Transverse colon (tissue), 4 donors: ENCODE measurements at regions not wholly inside any gene's neighbourhood (a gene's known extent, or its start where the extent isn't known, plus 50 kb on each side); places are given as distances from the start of the nearest gene placed in this dataset.

Experiments used
- DNase-seq: peaks from one replicate; pipeline ENCODE4 v3.0.0-alpha.2; 2019
- H3K27ac ChIP-seq, 4 donors: fragments of 200-600 bp; sonication (generic); 2 replicates each; pipeline ENCODE4 v1.5.1; 2016 to 2018; ENCODE audit warnings: inconsistent platforms in 4 of 4
- H3K27me3 ChIP-seq: fragments of 200-600 bp; sonication (generic); 2 replicates; pipeline ENCODE4 v1.5.1; 2017; ENCODE audit warnings: inconsistent platforms
- H3K36me3 ChIP-seq, 4 donors: fragments of 200-600 bp; sonication (generic); 2 replicates each; pipeline ENCODE4 v1.5.1; 2017 to 2019; ENCODE audit warnings: inconsistent platforms in 4 of 4
- H3K4me1 ChIP-seq, 4 donors: fragments of 200-600 bp; sonication (generic); 2 replicates each; pipeline ENCODE4 v1.5.1; 2017 to 2020; ENCODE audit warnings: inconsistent platforms in 4 of 4
- H3K4me3 ChIP-seq, 4 donors: fragments of 200-600 bp; sonication (generic); 1 replicate in 1 of 4; 2 replicates in 3 of 4; pipeline versions ENCODE4 v1.5.1 to v1.6.1; 2017 to 2019; ENCODE audit warnings: inconsistent platforms in 4 of 4
- H3K9me3 ChIP-seq, 2 donors: fragments of 200-600 bp; sonication (generic); 2 replicates each; pipeline ENCODE4 v1.5.1; 2017 to 2019; ENCODE audit warnings: inconsistent platforms in 2 of 2
- CTCF ChIP-seq, 5 experiments: fragments of 200-600 bp in 3 of 5; fragments of 450-650 bp in 2 of 5; sonication (generic) in 3 of 5; IDR thresholded peaks; 1 replicate in 2 of 5; 2 replicates in 3 of 5; pipeline ENCODE4 v1.5.1; 2016 to 2017; ENCODE audit warnings: antibody characterized with exemption in 5 of 5, inconsistent platforms in 3 of 5, mild to moderate bottlenecking in 2 of 5, moderate library complexity in 1 of 5
- EP300 ChIP-seq: sonication (generic); formaldehyde crosslinking; IDR thresholded peaks from one replicate; pipeline ENCODE4 v1.6.1; 2017; ENCODE audit warnings: antibody characterized with exemption, low read depth
- POLR2A ChIP-seq: fragments of 450-650 bp; IDR thresholded peaks from one replicate; pipeline ENCODE4 v1.6.1; 2016; ENCODE audit warnings: antibody characterized with exemption, mild to moderate bottlenecking, moderate library complexity
- POLR2AphosphoS5 ChIP-seq, 3 donors: sonication (generic); formaldehyde crosslinking; IDR thresholded peaks; one replicate each; pipeline ENCODE4 v1.6.1; 2016; ENCODE audit warnings: antibody characterized with exemption in 3 of 3
- WGBS, 2 donors: methylation state at CpG; one replicate each; pipeline ENCODE4 v1.1.5; 2018; ENCODE audit warnings: low coverage in 1 of 2; 5-methylcytosine and 5-hydroxymethylcytosine counted together
- in situ Hi-C, 4 donors: fragments of 200-750 bp; cut with MboI; loops; one replicate each; pipeline versions ENCODE4 v1.15.0 to v1.15.1; 2017; ENCODE audit warnings: low sequenced_read_pairs in 3 of 4, low pct_ligation_motif_present in 1 of 4, low pct_unique_long_range_greater_than_20kb in 1 of 4
- intact Hi-C: fragments of 100-400 bp; cut with DNase I; formaldehyde crosslinking; loops from one replicate; pipeline ENCODE4 v1.15.1; 2023; ENCODE audit warnings: low total_unique reads

GRCh38 chr2:210792000-210792399, 235.6 kb downstream of the CPS1 start:
- Histone ChIP-seq H3K27ac (no peak overlapping the region), H3K4me1 (no peaks in the 10 kb centered on the region), H3K4me3 (no peak overlapping the region), H3K27me3 (no peaks in the 10 kb centered on the region), H3K9me3 (no peaks in the 10 kb centered on the region), H3K36me3 (no peaks in the 10 kb centered on the region)
- TF ChIP-seq POLR2AphosphoS5 (IDR thresholded peaks at IDR 0.05), result no peak
- no peak for TF ChIP-seq CTCF (IDR thresholded peaks at IDR 0.05)
- no peak for TF ChIP-seq EP300
- TF ChIP-seq POLR2A, result no peak
- 50 to 73% methylated on average over 1 to 3 of the region's 3 CpGs for WGBS, 2 donors
- in situ Hi-C loops (no loop called here), intact Hi-C loops (no loop called here)
- no peak for DNase-seq

DNA sequence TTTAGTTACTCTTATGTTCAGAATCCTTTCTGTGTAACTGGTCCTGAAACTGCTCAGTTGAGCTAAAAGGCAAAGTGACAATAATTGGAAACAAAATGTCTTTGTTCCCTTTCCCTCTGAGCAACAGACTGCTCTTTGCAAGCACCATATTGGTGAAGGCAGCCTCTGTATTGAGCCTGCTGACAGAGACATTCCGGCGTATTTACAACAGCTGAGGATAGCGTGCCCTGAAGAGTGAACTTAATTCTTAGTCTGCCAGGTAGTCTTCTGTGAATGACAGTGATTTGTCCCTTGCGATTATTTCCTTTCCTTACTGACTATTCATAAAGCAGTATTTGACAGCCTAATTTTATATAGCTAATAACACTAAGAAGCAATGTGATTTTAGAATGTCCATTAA, 239.1 kb downstream of the CPS1 start:
- in situ Hi-C loops, result no loop called here
- Histone ChIP-seq H3K4me1 (no peaks in the 10 kb centered on the region), H3K4me3 (no peak overlapping the region), H3K27me3 (no peaks in the 10 kb centered on the region), H3K36me3 (no peaks in the 10 kb centered on the region), H3K27ac (no peak overlapping the region), H3K9me3 (no peaks in the 10 kb centered on the region)
- WGBS, 2 donors, result 87 to 93% methylated on average over 4 of the region's 4 CpGs
- intact Hi-C loops, result no loop called here
- TF ChIP-seq POLR2A (no peak), CTCF (IDR thresholded peaks at IDR 0.05) (no peak), EP300 (no peak), POLR2AphosphoS5 (IDR thresholded peaks at IDR 0.05) (no peak)
- DNase-seq, result no peak

DNA sequence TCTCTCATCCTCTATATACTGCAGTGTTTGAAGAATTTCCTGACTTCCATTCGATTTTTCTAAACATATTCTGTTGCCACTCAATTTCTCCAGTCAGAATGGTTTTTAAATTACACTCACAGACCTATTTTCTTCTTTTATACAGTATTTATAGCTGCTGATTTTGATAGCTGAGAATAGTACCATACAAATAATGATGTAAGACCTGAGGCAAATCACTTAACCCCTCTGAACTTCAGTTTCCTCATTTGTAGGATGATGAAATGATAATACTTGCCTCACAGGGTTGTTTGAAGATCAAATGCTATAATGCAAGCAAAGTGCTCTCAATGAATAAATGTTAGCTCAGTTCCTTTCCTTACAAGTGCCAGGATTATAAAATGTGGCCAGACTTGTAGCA, 241.8 kb downstream of the CPS1 start:
- no peak for DNase-seq
- in situ Hi-C loops, result no loop called here
- no peak overlapping the region for H3K4me3 ChIP-seq
- H3K27ac ChIP-seq, result no peak overlapping the region
- intact Hi-C loops, result no loop called here
- WGBS, 2 donors, result 0 to 20% methylated on average over 1 of the region's 1 CpG
- no peaks in the 10 kb centered on the region for H3K36me3 ChIP-seq
- no peaks in the 10 kb centered on the region for H3K9me3 ChIP-seq
- TF ChIP-seq CTCF (IDR thresholded peaks at IDR 0.05) (no peak), EP300 (no peak), POLR2A (no peak), POLR2AphosphoS5 (IDR thresholded peaks at IDR 0.05) (no peak)
- no peaks in the 10 kb centered on the region for H3K4me1 ChIP-seq
- no peaks in the 10 kb centered on the region for H3K27me3 ChIP-seq

GRCh38 chr2:210814251-210815025, 258.0 kb downstream of the CPS1 start:
- TF ChIP-seq EP300, result no peak
- TF ChIP-seq CTCF (IDR thresholded peaks at IDR 0.05), result no peak
- TF ChIP-seq POLR2AphosphoS5 (IDR thresholded peaks at IDR 0.05), result no peak
- TF ChIP-seq POLR2A, result no peak
- Histone ChIP-seq H3K9me3 (no peaks in the 10 kb centered on the region), H3K36me3 (no peaks in the 10 kb centered on the region), H3K27ac (no peak overlapping the region), H3K4me3 (no peak overlapping the region), H3K4me1 (no peaks in the 10 kb centered on the region), H3K27me3 (no peaks in the 10 kb centered on the region)
- intact Hi-C loops, result no loop called here
- DNase-seq, result no peak
- in situ Hi-C loops, result no loop called here
- WGBS, 2 donors, result 78 to 83% methylated on average over 1 of the region's 1 CpG
